CD4-positive, CD25-positive, alpha-beta regulatory T cell (primary cell): ENCODE measurements at regions not wholly inside any gene's neighbourhood (a gene's known extent, or its start where the extent isn't known, plus 50 kb on each side); places are given as distances from the start of the nearest gene placed in this dataset.
A peak's percentile ranks its signal among the peaks of the same experiment; 100 is the strongest.
"Not testable (repeated sequence)": the region's sequence is repeated elsewhere in the genome, so short reads cannot be mapped to it uniquely, and the experiment has no call there.

Source experiments
- ATAC-seq, 2 donors: fragments of 150-1000 bp; cut with Tn5 transposase; one replicate each; pipeline ENCODE4 v1.10.0; 2021; ENCODE audit warnings: low read depth in 2 of 2, moderate number of reproducible peaks in 2 of 2, moderate library complexity in 1 of 2
- DNase-seq, 3 donors: peaks; one replicate each; pipeline versions ENCODE4 v3.0.0 to v3.0.0-alpha.2; 2012 to 2022; ENCODE audit warnings: mixed read lengths in 1 of 3
- H3K27ac ChIP-seq: one replicate; pipeline ENCODE4 v1.7.0; 2013; ENCODE audit warnings: mild to moderate bottlenecking, low read length; ENCODE audit not compliant: insufficient read depth, poor library complexity, severe bottlenecking
- H3K27me3 ChIP-seq: one replicate; pipeline ENCODE4 v1.7.0; 2013; ENCODE audit warnings: low read length; ENCODE audit not compliant: control insufficient read depth, insufficient read depth
- H3K36me3 ChIP-seq: one replicate; pipeline ENCODE4 v1.7.0; 2013; ENCODE audit warnings: mild to moderate bottlenecking, low read length, moderate library complexity; ENCODE audit not compliant: control insufficient read depth, insufficient read depth
- H3K4me1 ChIP-seq: 2 replicates; pipeline ENCODE4 v1.7.0; 2013; ENCODE audit warnings: mild to moderate bottlenecking, low read length; ENCODE audit not compliant: insufficient read depth, control insufficient read depth, poor library complexity, severe bottlenecking
- H3K4me3 ChIP-seq: one replicate; pipeline ENCODE4 v1.7.0; 2013; ENCODE audit warnings: low read depth, mild to moderate bottlenecking, low read length, moderate library complexity
- H3K9me3 ChIP-seq, 2 experiments: 1 replicate in 1 of 2; 2 replicates in 1 of 2; pipeline ENCODE4 v1.7.0; 2013; ENCODE audit warnings: low read length in 2 of 2, mild to moderate bottlenecking in 1 of 2, moderate library complexity in 1 of 2; ENCODE audit not compliant: control insufficient read depth in 2 of 2
- H3K27ac Mint-ChIP-seq, 3 donors: one replicate each; pipeline ENCODE4 v1.8.0; 2020 to 2022; ENCODE audit warnings: mild to moderate bottlenecking in 3 of 3, mixed read lengths in 3 of 3, moderate library complexity in 2 of 3
- H3K27me3 Mint-ChIP-seq: one replicate; pipeline ENCODE4 v1.8.0; 2022; ENCODE audit warnings: mild to moderate bottlenecking, mixed read lengths
- H3K36me3 Mint-ChIP-seq: one replicate; pipeline ENCODE4 v1.8.0; 2020; ENCODE audit warnings: mixed read lengths
- H3K4me1 Mint-ChIP-seq, 4 donors: one replicate each; pipeline ENCODE4 v1.8.0; 2020 to 2022; ENCODE audit warnings: mixed read lengths in 4 of 4, mild to moderate bottlenecking in 1 of 4
- H3K4me3 Mint-ChIP-seq, 4 donors: one replicate each; pipeline ENCODE4 v1.8.0; 2020 to 2022; ENCODE audit warnings: mild to moderate bottlenecking in 4 of 4, mixed read lengths in 4 of 4, moderate library complexity in 3 of 4
- H3K9me3 Mint-ChIP-seq, 7 donors: one replicate each; pipeline ENCODE4 v1.8.0; 2020 to 2022; ENCODE audit warnings: mixed read lengths in 7 of 7, mild to moderate bottlenecking in 3 of 7, moderate library complexity in 2 of 7

DNA sequence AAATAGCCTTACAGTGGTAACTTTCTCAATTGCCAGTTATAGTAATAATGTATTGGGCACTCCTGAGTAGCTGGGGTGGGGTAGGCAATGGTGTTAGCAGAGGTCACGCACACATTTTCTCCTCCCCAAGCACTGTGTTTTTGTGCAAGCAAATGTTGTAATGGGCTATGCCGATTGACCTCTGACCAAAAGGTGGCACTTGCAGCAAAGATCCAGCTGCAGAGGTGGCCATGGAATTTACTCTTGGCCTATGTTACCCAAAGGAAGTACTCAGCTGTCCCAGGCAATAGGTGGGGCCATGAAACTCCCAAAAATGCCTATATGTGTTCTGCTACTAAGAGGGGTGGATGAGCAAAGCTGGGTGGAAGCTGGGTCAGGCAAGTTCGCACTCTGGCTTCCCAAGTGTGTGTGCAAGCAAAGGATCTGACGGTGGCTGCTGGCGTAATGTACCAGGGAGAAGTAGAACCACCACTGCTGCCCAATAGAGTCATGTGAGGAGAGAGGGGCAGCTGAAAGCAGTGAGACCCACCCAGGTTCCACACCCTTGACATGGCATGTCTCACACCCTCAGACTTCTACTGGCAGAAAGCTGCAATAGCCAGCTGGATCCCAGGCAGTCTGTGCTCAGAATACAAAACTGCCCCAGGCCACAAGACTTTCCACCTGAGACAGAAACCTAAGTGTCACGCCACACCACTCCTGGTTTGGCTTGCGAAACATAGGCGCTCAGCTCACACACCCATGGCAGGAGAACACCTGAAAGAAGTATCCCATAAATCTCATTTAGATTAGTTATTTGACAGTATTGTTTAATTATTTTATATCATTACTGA is 353.3 kb upstream of the EMCN start:
- Histone ChIP-seq H3K27me3 (no peaks in the 10 kb centered on the region), H3K4me1 (no peaks in the 10 kb centered on the region), H3K9me3 (no peaks in the 10 kb centered on the region), H3K36me3 (no peaks in the 10 kb centered on the region), H3K27ac (no peak overlapping the region), H3K4me3 (no peak overlapping the region)
- Mint-ChIP-seq H3K9me3 (peaks cover 0 to 5% (median 0%) of the 10 kb centered on the region in 7 donors), H3K36me3 (no peaks in the 10 kb centered on the region), H3K27me3 (peaks cover 16% of the 10 kb centered on the region), H3K27ac (no peak overlapping the region), H3K4me3 (no peak overlapping the region), H3K4me1 (no peaks in the 10 kb centered on the region)
- ATAC-seq (no peak), DNase-seq (no peak)

GRCh38 chr4:100869276-100869675 is 351.5 kb upstream of the EMCN start:
- Histone ChIP-seq H3K9me3 (no peaks in the 10 kb centered on the region), H3K4me1 (no peaks in the 10 kb centered on the region), H3K27me3 (no peaks in the 10 kb centered on the region), H3K36me3 (no peaks in the 10 kb centered on the region), H3K4me3 (no peak overlapping the region), H3K27ac (no peak overlapping the region)
- DNase-seq (no peak), ATAC-seq (no peak)
- Mint-ChIP-seq H3K27ac (no peak overlapping the region), H3K9me3 (peaks cover 0 to 9% (median 4%) of the 10 kb centered on the region in 7 donors), H3K36me3 (no peaks in the 10 kb centered on the region), H3K4me3 (no peak overlapping the region), H3K4me1 (no peaks in the 10 kb centered on the region), H3K27me3 (peaks cover 16% of the 10 kb centered on the region)

DNA sequence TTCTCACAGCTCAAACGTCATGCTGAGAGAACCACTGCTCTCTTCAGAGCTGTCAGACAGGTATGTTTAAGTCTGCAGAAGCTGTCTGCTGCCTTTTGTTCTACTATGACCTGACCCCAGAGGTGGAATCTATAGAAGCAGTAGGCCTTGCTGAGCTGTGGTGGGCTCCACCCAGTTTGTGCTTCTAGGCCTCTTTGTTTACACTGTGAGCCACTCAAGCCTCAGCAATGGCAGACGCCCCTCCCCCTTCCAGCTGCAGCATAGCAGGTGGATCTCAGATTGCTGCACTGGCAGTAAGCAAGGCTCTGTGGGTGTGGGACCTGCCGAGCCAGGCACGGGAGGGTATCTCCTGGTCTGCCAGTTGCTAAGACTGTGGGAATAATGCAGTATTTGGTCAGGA is 350.5 kb upstream of the EMCN start:
- H3K36me3 Mint-ChIP-seq, H3K4me1 ChIP-seq, H3K27ac Mint-ChIP-seq, H3K4me3 Mint-ChIP-seq, H3K36me3 ChIP-seq, H3K4me3 ChIP-seq, DNase-seq, H3K27ac ChIP-seq, H3K4me1 Mint-ChIP-seq, H3K27me3 ChIP-seq, H3K9me3 ChIP-seq, ATAC-seq: not testable (repeated sequence)
- Mint-ChIP-seq H3K27me3 (peaks cover 11% of the 10 kb centered on the region), H3K9me3 (peaks cover 0 to 14% (median 6%) of the 10 kb centered on the region in 7 donors)

- Histone ChIP-seq H3K4me1 (no peaks in the 10 kb centered on the region), H3K27me3 (no peaks in the 10 kb centered on the region), H3K36me3 (no peaks in the 10 kb centered on the region), H3K4me3 (no peak overlapping the region), H3K9me3 (no peaks in the 10 kb centered on the region), H3K27ac (no peak overlapping the region)
- no peaks in the 10 kb centered on the region for H3K36me3 Mint-ChIP-seq
- no peaks in the 10 kb centered on the region for H3K4me1 Mint-ChIP-seq
- DNase-seq (no peak), ATAC-seq (no peak)
- peaks cover 0 to 2% (median 0%) of the 10 kb centered on the region in 7 donors for H3K9me3 Mint-ChIP-seq
- no peak overlapping the region for H3K4me3 Mint-ChIP-seq
- H3K27ac Mint-ChIP-seq: no peak overlapping the region
- peaks cover 4% of the 10 kb centered on the region for H3K27me3 Mint-ChIP-seq
Measured at GRCh38 chr4:100852326-100852725, 334.5 kb upstream of the EMCN start.

DNA sequence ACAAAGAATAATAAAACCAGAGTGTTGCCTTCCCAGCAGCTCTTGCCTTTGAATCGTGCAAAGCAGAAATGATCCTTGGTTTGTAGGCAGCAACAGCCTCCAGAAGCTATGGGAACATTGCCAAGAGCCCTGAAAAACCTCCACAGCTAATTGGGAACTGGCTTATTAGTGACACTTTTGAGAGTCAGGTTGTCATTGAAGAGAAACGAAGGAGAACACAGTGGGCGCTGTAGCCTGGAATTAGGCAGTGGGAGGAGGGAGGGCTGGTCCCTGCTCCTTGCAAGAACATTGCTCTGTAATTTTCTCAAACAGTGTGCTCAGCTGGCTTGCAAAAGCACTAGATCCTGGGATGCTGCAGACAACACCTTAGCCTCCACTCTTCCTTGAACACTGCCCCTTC is 331.5 kb upstream of the EMCN start:
- no peak overlapping the region for H3K4me3 ChIP-seq
- H3K27ac ChIP-seq: no peak overlapping the region
- Mint-ChIP-seq H3K4me1 (no peaks in the 10 kb centered on the region), H3K9me3 (peaks cover 0 to under 1% (median 0%) of the 10 kb centered on the region in 7 donors), H3K36me3 (no peaks in the 10 kb centered on the region), H3K27me3 (no peaks in the 10 kb centered on the region), H3K4me3 (no peak overlapping the region), H3K27ac (no peak overlapping the region)
- H3K27me3 ChIP-seq: no peaks in the 10 kb centered on the region
- H3K4me1 ChIP-seq: no peaks in the 10 kb centered on the region
- no peak for DNase-seq
- H3K36me3 ChIP-seq: no peaks in the 10 kb centered on the region
- ATAC-seq: no peak
- no peaks in the 10 kb centered on the region for H3K9me3 ChIP-seq

DNA sequence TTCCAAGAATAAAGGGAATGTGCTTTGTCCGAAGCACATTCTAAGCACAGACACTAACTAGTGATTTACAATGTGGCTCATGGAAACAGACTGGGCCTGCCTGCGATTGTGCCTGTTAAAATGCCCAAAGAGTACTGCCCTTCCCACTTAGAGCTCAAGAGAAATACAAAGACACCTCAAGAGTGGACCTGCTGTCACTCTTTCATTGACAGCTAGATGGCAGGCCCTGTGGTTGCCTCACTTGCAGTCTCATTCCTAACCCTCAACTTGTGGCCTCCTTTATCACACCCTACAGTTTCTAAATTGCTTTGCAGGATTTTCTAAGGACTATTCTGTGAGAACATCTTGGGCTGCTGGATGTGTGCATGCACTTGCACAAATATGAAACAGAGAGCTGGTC is 331.0 kb upstream of the EMCN start:
- Histone ChIP-seq H3K9me3 (no peaks in the 10 kb centered on the region), H3K27me3 (no peaks in the 10 kb centered on the region), H3K36me3 (no peaks in the 10 kb centered on the region), H3K4me1 (no peaks in the 10 kb centered on the region), H3K4me3 (no peak overlapping the region), H3K27ac (no peak overlapping the region)
- no peak overlapping the region for H3K27ac Mint-ChIP-seq
- H3K4me3 Mint-ChIP-seq: no peak overlapping the region
- DNase-seq: peak in 1 of 3 donors; percentile 13
- ATAC-seq: peak; percentile 52 to 64
- H3K9me3 Mint-ChIP-seq: peaks cover 0 to 2% (median 0%) of the 10 kb centered on the region in 7 donors
- no peaks in the 10 kb centered on the region for H3K27me3 Mint-ChIP-seq
- peaks cover 0 to 2% (median 0%) of the 10 kb centered on the region in 4 donors for H3K4me1 Mint-ChIP-seq
- H3K36me3 Mint-ChIP-seq: no peaks in the 10 kb centered on the region

DNA sequence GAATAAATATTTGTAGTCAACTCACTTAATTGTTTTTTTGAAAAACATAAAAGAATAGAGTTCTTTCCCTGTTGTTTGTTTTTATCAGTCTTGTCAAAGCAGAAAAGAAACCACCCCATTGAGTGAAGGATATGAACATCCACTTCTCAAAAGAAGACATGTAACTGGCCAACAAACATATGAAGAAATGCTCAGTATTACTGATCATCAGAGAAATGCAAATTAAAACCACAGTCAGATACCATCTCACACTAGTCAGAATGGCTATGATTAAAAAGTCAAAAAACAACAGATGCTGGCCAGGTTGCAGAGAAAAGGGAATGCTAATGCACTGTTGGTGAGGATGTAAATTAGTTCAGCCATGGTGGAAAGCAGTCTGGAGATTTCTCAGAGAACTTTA is 326.1 kb upstream of the EMCN start:
- no peaks in the 10 kb centered on the region for H3K4me1 ChIP-seq
- Mint-ChIP-seq H3K27me3 (peaks cover 1% of the 10 kb centered on the region), H3K4me3 (no peak overlapping the region), H3K9me3 (peaks cover 0 to 6% (median 0%) of the 10 kb centered on the region in 7 donors), H3K36me3 (no peaks in the 10 kb centered on the region), H3K4me1 (peaks cover 0 to 6% (median under 1%) of the 10 kb centered on the region in 4 donors), H3K27ac (no peak overlapping the region)
- no peaks in the 10 kb centered on the region for H3K9me3 ChIP-seq
- no peaks in the 10 kb centered on the region for H3K36me3 ChIP-seq
- ATAC-seq (no peak), DNase-seq (no peak)
- H3K4me3 ChIP-seq: no peak overlapping the region
- no peaks in the 10 kb centered on the region for H3K27me3 ChIP-seq
- H3K27ac ChIP-seq: no peak overlapping the region

DNA sequence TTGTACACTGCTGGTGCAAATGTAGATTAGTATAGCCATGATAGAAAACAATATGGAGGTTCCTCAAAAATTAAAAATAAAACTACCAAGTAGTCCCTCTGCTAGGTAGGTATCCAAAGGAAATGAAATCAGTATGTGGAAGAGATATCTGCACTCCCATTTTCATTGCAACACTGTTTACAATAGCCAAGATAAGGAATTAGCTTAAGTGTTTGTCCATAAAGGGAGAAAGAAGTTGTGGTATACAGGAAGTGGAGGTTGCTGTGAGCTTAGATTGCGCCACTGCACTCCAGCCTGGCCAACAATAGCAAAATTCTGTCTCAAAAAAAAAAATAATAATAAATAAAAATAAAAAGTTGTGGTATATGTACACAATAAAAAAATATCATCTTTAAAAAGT is 325.0 kb upstream of the EMCN start:
- Histone ChIP-seq H3K36me3 (no peaks in the 10 kb centered on the region), H3K4me1 (no peaks in the 10 kb centered on the region), H3K9me3 (no peaks in the 10 kb centered on the region), H3K4me3 (no peak overlapping the region), H3K27me3 (no peaks in the 10 kb centered on the region), H3K27ac (no peak overlapping the region)
- DNase-seq (no peak), ATAC-seq (no peak)
- H3K27me3 Mint-ChIP-seq: peaks cover 6% of the 10 kb centered on the region
- H3K4me3 Mint-ChIP-seq: no peak overlapping the region
- no peak overlapping the region for H3K27ac Mint-ChIP-seq
- peaks cover 0 to 6% (median under 1%) of the 10 kb centered on the region in 4 donors for H3K4me1 Mint-ChIP-seq
- no peaks in the 10 kb centered on the region for H3K36me3 Mint-ChIP-seq
- H3K9me3 Mint-ChIP-seq: peaks cover 0 to 8% (median 0%) of the 10 kb centered on the region in 7 donors
